NCI-H1930 (cell line): ENCODE measurements at regions not wholly inside any gene's neighbourhood (a gene's known extent, or its start where the extent isn't known, plus 50 kb on each side); places are given as distances from the start of the nearest gene placed in this dataset.

Source experiments
- DNase-seq, 2 experiments: peaks; one replicate each; lab custom pipeline; 2025; lab: John Stamatoyannopoulos, UW

- no peak for DNase-seq
These were observed 54.4 kb upstream of the PIK3R1 start for GRCh38 chr5:68161156-68161555.

GRCh38 chr5:68159224-68159951 lies 56.2 kb upstream of the PIK3R1 start:
- DNase-seq = no peak

- DNase-seq = no peak
These were observed 59.6 kb upstream of the PIK3R1 start for GRCh38 chr5:68155940-68156339.

- no peak for DNase-seq
These were observed 61.3 kb upstream of the PIK3R1 start for GRCh38 chr5:68154119-68154857.

GRCh38 chr5:68151812-68152211 lies 63.7 kb upstream of the PIK3R1 start:
- no peak for DNase-seq

GRCh38 chr5:68149189-68149588 lies 66.4 kb upstream of the PIK3R1 start:
- DNase-seq = no peak

- DNase-seq = no peak
These were observed 67.5 kb upstream of the PIK3R1 start for GRCh38 chr5:68148096-68148495.

- DNase-seq = no peak
These were observed 67.9 kb upstream of the PIK3R1 start for GRCh38 chr5:68147659-68148058.

- no peak for DNase-seq
These were observed 74.1 kb upstream of the PIK3R1 start for GRCh38 chr5:68141494-68141893.

- DNase-seq = no peak
These were observed 74.8 kb upstream of the PIK3R1 start for GRCh38 chr5:68140763-68141162.

- DNase-seq = no peak
These were observed 75.7 kb upstream of the PIK3R1 start for GRCh38 chr5:68139611-68140441.

GRCh38 chr5:68137511-68138140 lies 77.9 kb upstream of the PIK3R1 start:
- DNase-seq = no peak

- no peak for DNase-seq
These were observed 80.8 kb upstream of the PIK3R1 start for GRCh38 chr5:68134669-68135313.

- DNase-seq = no peak
These were observed 81.4 kb upstream of the PIK3R1 start for GRCh38 chr5:68134033-68134668.

- DNase-seq = no peak
These were observed 85.3 kb upstream of the PIK3R1 start for GRCh38 chr5:68130253-68130652.

GRCh38 chr5:68129364-68129763 lies 86.2 kb upstream of the PIK3R1 start:
- DNase-seq = no peak

GRCh38 chr5:68126886-68127285 lies 88.7 kb upstream of the PIK3R1 start:
- no peak for DNase-seq

GRCh38 chr5:68122439-68123328 lies 92.9 kb upstream of the PIK3R1 start:
- no peak for DNase-seq

GRCh38 chr5:68116868-68117411 lies 98.6 kb upstream of the PIK3R1 start:
- DNase-seq = no peak

GRCh38 chr5:68116408-68116807 lies 99.1 kb upstream of the PIK3R1 start:
- no peak for DNase-seq
